ENCODE measurements at regions not wholly inside any gene's neighbourhood (a gene's known extent, or its start where the extent isn't known, plus 50 kb on each side); places are given as distances from the start of the nearest gene placed in this dataset.

DNA sequence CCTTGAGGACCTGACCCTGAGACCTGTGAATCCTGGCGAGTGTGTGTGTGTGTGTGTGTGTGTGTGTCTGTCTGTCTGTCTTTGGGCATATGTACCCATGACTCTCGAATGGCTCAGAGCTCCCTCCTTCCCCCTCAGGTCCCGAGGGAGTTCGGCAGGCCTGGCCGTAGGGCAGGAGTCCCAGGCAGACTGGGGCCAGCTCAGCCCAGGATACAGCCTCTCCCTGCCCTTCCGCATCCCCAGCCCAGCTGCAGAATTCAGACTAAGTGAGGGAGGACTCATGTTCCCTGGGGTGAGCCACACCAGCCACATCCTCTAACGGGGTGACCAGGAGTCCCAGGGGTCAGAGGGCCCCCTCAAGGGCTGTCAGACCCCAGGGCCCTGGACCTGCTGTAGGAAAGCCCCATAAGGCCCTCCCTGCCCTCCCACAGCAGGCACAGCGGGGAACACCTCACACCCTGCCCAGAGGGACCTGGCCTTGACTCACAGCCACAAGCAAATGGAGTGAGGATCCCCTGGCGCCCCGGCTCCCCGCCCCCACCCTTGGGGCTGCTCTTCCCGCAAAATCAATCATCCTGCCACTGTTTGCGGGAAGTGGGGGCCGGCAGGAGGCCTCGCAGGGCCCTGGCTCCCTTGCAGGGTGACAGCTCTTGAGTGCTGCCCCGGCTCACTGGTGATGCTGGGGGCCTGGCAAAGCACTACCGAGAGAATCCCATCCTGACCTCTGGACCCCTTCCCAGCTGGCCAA, 101.7 kb upstream of the CASZ1 start:
- DNase-seq, result no peak

DNA sequence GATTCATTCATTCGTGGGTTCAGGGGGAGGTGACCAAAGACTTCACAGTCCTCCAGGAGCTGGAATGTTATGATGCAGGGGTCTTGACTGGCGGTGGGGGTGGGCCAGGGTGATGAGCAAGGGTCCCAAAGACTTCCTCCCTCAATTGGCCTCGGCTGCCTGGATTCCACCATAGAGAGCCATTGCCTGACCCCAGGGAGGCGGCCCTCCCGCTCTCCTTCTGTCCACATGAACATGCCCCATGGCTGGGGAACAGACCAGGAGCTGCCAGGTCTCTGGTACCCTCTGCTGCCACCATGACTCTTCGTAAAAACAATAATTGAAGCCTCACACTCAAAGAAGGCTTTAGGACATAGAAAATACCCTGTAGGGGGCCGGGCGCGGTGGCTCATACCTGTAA, 102.5 kb upstream of the CASZ1 start:
- no peak for DNase-seq

DNA sequence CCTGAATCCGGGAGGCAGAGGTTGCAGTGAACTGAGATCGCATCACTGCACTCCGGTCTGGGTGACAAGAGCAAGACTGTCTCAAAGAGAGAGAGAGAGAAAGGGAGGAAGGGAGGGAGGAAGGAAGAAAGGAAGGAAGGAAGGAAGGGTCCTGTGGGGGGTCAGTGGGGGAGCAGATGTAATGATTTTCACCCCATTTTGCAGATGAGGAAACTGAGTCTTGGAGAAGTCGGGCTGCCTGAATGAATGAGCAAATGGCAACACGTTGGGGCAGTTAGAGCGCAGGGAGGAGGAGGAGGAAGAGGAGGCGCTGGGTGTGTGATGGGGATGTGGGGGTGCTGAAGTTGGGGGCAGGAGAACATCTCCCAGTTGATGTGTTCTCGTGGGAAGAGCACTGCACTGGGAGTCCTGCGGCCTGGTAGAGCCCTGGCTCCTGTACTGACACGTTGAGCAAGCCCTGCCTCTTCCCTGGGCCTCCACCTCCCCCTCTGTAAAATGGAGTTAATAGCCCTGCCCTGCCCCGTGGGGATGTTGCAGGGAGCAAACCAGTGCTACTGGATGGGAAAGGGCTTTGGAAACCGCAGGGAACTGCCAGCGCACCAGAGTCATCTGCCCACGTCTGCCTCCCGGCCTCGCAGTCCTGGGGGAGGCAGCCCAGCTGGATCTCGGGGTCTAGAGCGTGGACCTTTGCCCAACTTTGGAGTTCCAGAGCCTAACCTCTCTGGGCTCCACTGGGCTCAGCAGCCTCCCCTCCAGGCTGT, 103.2 kb upstream of the CASZ1 start:
- no peak for DNase-seq

DNA sequence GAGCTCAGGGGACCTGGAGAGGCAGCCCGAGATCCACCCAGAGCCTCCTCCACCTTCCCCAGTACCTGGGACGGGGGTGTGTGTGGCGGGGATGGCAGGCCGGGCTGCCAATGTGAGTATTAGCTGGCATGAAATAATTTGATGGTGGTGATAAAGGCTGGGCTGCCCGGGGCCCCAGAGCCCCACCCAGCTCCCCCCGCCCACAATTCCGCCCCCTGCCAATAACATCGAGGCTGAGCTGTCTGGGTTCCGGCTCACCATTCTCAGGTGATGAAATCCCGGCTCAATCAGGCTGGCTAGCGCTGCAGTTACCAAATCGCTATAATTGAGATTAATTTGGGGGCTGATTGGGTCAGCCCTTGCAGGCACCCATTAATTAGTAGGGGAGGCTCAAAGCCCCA, 103.8 kb upstream of the CASZ1 start:
- DNase-seq, result no peak

DNA sequence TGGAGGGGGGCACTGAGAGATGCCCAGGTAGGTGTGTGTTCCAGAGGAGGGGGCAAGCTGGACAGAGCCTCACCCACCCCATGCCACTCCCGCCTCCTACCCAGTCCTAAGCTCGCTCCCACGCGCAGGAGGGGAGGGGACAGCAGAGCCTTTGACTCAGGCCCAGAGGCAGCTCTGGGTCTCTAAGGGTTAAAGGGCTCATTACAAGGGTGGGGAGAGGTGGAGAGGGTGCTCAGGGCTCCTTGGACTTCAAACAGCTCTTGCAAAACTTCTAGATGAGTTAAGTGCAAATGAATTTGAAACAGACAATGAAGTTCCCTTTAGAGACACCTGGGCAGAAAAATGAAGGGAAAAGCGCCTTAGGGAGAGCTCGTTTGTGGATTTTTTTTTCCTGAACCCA, 104.2 kb upstream of the CASZ1 start:
- no peak for DNase-seq

DNA sequence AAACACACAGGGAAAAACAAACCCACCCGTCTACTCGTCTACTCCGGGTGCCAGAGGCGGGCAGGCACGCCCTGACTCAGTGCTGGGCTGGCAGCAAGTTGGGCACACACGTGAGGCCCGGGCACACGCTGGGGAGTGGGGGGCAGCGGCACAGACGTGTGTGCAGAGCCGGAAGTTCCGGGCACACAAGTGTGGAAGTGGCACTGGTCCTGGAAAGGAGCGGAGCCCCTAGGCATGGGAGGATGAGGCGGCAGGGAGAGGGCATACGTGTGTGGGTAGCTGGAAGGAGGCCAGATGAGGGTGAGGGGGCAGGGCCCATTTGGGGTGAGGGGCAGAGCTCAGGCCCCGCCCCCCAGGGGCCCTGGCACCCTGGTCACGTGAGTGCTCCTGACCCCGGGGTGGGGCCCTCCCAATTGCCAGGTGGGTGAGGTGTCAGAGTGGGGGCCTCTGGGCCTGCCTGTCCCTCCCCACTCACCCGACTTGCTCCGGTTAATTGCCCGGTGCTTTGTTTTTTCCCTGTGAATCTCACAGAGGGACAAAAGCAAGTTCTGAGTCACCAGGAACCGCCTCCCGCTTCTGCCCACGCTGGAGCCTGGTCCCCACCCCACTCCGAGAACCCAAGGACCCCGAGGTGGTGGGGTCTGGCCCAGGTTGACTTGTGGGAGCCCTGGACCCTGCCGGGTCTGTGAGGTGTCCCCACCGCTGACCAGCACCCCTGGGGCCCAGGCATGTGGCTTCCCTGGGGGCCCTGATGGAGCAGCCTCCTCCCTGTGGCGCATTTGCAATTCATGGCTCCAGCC, 104.8 kb upstream of the CASZ1 start:
- DNase-seq, result no peak

DNA sequence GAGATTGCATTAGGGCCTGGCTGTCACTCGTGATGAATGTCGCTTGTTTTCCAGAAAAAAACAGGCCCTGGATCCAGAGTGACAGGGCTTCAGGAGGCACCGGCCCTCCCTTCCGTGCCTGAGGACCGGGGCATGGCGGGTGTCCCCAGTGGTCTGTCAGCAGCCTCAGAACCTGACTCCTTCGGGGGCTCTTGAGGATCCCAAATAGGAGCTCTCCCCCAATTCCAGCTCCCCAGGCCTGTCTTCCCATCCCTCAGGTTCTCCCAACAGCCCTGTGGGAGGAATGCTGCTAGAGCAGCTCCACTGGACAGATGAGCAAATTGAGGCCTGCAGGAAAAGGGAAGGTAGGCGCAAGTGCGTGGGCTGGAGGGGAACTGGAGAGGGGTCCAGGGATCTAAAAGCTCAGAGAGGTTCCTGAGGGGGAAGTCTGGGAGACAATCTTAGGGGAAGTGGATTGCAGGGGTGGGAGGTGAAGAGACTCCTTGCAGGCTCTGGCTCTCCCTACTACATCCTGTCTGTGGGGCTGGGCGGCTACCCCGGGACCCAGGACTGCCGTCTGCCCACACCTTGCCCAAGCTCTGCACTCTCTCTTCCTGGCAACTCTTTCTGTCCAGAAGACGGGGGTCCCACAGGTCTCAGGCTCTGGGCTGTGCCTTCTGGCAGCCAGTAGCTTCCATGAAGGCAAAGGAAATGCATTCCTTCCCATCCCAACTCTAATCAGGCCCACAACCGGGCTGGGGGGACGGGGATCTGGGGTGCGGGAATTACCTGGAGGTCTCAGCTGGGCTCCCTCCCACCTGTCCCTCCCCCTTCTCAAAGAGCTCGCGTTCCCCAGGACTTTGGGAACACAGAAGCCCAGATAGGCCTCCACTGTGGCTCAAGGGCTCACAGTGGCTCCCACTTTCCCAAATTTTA, 105.7 kb upstream of the CASZ1 start:
- no peak for DNase-seq

DNA sequence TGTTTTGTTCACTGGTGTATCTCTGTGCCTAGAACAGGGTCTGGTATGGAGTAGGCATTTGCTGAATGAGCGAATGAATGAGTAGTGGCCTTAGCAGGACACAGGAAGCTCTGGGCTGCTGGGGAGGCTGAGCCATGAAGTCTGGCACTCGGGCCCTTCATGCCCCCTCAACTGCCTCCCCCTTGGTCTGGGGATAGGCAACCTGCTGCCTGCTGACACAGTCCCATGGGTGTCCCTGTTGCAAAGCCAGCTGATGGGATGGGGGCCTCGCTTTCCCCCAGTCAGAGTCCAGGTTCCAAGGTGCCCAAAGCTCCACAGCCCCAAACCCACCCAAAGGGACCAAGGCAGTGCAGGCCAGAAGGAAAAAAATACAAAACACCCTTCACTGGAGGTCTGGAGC, 107.0 kb upstream of the CASZ1 start:
- DNase-seq, result no peak

DNA sequence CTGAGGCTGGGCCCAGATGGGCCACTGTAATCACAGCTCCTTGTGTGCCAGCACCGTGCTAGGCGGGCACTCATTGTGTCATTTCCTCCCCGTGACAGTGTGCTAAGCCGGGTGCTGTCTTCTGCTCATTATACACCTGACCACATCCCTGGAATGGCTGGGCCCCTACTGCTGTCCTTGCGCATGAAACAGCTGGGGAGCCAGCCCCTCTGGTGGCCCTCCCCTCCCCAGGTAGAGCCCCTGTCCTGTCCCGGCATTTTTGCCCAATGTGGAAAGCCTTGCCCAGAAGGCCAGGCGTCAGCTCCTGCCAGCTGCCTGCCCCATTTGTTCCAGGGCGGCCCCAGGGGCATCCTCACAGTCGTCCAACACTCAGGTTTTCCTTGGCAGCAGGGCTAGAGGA, 107.4 kb upstream of the CASZ1 start:
- no peak for DNase-seq

DNA sequence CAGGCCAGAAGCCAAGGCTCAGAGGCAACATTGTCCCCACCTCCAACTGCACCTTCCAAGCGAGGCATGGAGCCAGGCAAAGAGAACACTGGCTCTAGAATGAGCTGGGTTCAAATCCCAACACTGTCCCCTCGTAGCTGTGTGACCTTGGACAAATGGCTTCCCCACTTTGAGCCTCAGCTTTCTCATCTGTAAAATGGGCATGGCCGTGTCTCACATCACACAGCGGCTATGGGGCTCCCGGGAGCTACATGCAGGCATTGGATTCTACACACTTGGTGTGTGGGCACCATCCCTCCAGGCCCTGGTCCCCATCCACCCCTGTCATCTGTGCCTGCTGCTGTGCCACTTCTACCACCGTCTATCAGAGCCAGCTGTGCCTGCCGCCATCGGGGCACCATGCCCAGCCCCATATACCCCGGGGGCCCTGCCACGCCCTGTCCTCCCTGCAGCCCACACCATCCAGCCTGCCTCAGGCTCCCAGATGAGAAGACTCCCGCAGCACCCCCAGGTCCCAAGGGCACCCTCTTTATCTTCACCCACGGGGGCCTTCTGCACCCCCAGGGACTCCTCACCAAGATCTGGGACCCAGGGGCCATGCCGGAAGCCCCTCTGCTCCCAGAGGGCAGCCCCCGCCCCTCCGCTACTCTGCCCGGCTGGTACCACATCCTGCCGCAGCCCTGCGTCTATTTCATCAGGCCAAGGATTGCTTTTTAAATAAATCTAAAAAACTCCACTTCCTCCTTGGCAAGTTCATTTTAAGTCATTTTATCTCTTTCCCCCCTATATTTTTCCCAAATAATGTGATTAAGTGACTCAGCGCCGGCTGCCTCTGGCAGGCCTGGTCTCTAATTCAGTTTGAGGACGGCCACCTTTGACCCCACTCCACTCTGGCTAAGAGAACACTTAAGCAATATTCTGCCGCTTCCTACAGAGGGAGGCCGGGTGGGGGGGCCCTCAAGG, 107.8 kb upstream of the TARDBP start:
- peak; percentile 19 for DNase-seq

DNA sequence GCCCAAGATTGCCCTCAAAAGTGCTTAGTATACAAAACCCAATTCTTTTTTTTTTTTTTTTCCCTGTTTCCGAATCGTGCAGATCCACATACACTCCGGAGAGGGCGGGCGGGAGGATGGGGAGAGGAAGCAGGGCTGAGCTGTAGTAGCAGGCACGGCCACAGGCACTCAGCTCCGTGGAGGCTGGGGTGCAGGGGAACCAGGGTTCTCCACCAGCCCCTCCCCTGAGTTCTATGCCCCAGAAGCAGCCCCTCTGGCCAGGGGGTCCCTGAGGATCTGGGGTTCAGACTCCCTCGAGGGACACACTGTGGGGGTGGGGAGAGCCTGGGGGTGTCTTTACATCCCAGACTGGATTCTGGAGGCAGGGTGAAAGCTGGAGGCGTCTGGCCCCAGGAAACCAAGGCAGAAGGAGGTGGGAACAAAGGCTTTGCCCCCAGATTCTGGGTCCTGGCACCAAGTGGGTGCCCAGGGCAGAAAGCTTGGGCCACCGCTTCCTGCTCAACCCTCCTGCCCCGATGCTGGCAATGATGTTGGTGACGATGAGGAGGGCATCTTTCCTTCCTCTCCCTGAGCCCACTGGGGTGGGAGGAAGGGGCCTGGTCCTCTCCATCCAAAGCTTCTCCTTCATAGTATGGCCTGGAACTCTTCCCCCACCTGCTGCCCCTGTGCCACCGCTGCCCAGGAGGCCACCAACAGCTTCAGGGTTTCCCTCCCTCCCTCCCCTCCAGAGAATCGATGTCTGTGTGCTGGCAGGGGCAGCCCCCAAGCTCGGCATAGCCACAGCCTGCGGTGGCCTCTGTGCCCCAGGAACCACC, 106.4 kb upstream of the TARDBP start:
- DNase-seq, result no peak

DNA sequence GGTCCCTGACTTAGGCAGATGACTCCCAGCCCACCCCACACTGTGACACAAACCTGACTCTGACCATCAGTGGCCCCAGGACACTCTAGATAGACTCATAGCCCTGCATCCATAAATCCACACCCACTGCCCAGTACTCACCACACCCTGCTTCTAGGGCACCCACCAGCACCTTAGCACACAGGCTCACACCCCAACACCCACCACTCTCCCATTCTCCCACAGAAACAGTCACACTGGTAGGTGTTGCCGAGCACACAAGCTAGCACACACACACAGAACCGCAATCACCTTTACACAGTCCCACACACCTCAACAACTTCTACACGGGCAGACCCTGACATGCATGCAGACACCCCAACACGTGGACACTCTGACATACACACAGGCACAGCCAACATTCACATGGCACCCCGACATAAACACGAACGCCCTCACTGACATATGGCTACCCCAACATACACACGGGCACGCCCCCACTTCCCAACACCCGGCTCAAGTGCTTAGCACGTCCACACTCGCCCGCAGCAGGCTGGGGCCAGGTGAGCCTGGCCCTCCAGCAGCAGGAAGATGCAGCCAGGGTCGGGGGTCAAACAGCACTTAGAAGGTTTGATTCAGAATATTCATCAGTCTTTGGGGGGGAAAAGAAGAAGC, 105.5 kb upstream of the TARDBP start:
- no peak for DNase-seq

DNA sequence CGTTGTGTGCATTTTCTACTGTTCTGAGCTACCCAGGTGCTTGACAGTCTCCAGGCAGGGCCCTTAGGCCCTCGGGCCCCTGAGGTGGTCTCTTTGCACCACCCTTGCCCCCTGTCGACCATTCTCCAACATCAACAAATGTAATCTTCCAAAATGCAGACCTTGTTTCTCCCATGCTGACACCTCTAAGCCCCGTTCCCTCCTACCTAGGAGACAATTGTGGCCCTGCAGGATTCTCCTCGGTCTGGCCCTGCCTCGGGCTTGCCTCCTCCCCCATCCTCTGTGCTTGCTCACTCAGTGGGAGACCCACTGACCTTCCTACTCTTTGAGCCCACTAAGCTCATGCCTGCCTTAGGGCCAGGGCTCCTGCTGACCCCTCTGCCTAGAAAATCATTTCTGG, 104.2 kb upstream of the TARDBP start:
- no peak for DNase-seq

DNA sequence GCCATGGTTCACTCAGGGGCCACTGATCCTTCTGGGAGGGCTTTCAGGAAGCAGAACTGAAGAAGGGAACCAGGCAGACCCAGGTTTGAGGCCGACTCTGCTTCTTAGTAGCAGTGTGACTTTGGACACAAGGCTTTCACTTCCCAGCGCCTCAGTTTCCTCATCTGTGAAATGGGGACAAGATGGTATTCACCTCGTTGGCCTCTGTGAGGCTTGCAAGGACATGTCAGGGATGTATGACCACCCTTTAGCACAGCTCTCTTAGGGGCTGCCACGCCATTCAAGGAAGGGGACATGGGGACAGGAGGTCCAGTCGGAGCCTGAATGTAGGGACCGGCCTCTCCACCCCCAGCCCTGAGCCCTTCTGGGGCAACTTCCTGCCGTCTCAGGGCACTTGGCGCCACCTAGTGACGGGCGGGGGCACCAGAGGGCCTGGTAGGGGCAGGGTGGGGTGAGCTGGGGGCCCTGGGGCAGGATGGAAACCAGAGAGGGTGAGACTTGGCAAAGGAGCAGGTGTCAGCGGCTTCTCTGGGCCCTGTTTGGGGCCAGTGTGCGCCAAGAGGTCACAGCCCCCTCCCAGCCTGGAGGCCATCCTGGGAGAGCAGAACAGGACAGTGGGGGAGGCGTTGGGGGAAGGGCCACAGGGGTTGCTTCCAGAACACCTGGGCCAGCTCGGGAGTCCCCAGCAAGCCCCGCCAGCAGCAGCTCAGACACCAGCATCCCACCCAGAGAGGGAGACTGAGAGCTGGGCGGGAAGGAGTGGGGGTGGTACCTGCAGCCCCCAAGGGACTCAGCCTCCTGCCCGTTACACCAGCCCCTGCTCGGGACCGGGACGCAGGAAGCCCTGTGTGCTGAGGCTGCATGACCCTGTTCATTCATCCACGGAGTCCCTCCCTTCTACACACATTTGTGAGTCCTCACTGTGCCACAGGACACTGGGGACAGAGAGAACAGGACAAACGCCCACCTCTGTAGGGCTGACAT, 102.5 kb upstream of the TARDBP start:
- peak; percentile 60 for DNase-seq

DNA sequence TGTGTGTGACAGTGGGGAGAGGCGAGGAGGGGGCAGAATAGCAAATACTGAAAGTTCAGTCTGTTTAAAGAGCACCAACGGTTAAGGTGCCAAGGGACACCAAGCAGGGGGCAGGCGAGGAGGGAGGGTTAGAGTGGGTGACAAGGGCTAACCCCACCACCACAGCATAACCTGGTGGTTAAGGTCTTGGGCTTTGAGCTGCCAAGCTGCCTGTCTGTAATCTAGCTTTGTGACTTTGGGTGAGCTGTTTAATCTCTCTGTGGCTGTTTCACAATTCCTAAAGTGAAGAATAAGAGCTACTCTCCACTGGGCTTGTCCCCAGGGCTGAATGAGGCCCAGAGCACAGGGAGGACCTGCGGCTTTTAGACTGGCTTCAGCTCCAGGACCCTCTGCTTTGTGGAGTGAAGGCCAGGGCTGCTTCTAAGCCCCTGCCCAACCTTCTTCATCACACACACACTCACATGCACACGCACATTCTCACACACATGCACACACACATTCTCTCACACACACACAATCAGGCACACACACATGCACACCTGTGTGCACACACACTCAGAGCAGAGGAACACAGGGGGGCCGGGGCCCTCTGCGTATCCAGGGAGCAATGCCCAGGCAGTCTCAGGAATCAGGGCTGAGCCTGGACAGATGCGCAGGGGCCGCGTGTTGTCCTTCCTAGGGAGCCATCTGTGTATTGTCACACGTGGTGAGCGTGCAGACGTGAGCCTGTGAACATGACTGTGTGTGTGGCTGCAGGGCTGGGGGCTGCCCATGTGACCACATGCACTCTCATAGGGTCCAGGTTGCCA, 101.6 kb upstream of the TARDBP start:
- DNase-seq, result no peak

DNA sequence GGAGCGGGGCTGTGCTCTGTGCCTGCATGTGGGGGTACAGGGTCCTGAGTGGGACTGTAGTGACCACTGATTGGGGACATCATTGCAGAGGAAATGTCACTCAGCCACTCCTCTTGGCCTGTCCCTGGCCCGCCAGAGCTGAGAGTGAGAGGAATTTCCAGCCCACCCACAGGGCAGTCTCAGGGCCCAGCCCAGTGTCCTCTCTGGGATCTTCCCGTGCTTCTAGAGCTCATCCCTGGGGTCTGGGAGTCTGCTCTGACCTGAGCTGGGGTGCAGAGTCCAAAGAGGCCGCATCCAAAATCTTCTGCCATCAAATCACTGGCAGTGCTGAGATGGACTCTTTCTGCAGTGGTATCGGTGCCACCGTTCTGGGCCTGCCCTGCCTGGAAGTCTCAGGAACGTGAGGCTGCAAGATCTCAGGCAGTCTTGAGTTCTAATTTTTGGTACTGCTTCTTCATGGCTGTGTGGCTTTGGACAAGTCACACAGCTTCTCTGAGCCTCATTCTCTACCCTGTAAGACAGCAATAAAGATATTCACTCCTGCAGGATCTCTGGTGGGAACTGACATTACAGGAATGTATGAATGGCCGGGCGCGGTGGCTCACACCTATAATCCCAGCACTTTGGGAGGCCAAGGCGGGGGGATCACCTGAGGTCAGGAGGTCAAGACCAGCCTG, 100.8 kb upstream of the TARDBP start:
- DNase-seq, result no peak

DNA sequence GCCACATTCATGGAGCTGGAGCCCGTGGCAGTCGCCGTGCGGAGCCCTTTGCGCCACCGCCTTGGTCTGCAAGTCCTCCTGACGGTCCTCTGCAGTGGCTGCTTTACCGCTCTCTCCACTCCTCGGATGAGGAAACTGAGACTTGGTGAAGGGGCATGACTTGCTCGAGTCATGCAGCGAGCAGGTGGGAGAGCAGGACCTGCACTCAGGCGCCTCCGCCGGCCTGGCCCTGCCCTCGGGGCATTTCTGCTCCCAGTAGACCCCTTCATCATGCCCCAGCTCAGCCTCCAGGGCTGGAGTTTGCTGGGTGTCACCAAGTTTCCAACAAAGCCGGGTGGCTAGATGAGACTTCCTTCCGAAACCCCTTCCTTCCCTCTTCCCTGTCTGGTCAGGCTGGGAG, 100.0 kb upstream of the TARDBP start:
- no peak for DNase-seq

Data from central memory CD4-positive, alpha-beta T cell (primary cell).